Stimulated activated CD8-positive, alpha-beta memory T cell treated with anti-CD3 and anti-CD28 coated beads, Interleukin-7, amount 100 ng/mL, for 1 hour (primary cell): ENCODE measurements at regions not wholly inside any gene's neighbourhood (a gene's known extent, or its start where the extent isn't known, plus 50 kb on each side); places are given as distances from the start of the nearest gene placed in this dataset.

Source experiments
- DNase-seq, 2 donors: peaks; one replicate each; pipeline ENCODE4 v3.0.0-alpha.2; 2020; ENCODE audit warnings: low read depth in 2 of 2

DNA sequence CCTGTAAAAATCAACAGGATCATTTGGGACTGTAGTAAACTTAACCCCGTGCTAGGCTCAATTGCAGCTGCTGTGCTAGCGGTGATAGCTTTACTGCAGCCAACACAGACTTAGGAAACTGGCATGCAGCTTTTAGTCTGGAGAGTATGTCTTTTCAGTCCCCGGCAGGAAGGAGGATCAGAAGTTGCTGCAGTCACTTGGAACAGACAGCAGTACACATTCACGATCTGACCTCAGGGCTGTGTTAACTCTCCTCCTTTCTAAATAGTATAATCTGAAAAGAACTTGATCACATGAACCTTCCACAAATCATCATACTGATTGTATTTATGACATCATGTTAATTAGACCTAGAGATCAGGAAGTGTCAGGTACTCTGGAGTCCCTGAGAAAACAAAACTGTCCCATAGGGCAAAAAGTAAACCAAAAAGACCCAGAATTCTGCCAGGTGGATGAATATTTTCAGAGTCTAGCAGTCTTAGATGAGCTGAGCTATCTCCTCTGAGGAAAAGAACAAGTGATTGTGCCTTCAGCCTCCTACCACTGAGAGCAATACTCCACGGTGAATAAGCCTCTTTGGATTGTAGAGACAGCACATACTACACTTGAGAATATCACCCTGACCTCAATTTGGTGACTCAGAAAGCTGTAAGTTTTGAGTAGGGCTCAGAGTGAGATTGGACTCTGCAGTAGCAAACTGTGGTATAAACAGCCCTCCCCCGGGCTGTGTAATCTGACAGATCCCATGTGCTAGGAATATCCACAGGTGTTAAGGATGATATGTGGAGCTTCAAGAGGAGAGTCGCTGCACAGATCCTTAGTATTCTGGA is 181.0 kb upstream of the GPR12 start:
- DNase-seq, result no peak

DNA sequence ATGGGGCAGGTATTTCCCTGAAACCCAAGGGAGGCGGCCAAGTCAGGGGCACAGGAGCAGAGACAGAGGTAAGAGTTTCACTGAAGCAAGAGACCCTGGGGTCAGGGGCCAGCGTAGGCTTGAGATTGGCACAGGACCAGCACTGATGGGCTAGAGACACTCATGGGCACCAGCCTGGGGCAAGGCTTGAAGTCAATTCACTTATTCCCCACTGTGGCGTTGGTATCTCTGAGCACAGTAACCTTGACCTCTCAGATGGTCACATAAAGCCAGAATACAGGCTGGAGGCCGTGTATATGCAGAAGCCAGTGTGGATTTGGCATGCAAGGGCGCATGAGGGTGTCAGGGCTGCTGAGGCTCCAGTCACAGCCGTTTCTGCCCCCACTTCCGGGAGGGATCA is 173.5 kb upstream of the GPR12 start:
- no peak for DNase-seq

DNA sequence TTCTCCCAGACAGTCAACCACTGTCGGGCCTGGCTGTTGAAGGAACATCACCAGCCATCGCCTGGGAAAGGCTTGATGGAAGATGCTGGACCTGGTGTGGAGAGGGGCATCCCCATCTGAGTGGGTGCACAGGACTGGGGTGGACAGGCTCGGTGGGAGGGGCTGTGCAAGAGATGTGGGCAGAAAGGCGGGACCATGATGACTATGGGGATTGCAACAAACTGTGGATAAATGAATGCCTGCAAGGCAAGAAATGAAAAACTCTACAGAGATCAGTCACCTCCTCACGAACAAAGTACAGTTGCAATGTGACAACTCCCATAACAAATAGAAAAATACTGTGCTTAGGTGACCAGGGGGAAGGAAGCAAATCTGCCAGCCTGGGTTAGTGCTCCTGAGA is 171.9 kb upstream of the GPR12 start:
- DNase-seq, result no peak

DNA sequence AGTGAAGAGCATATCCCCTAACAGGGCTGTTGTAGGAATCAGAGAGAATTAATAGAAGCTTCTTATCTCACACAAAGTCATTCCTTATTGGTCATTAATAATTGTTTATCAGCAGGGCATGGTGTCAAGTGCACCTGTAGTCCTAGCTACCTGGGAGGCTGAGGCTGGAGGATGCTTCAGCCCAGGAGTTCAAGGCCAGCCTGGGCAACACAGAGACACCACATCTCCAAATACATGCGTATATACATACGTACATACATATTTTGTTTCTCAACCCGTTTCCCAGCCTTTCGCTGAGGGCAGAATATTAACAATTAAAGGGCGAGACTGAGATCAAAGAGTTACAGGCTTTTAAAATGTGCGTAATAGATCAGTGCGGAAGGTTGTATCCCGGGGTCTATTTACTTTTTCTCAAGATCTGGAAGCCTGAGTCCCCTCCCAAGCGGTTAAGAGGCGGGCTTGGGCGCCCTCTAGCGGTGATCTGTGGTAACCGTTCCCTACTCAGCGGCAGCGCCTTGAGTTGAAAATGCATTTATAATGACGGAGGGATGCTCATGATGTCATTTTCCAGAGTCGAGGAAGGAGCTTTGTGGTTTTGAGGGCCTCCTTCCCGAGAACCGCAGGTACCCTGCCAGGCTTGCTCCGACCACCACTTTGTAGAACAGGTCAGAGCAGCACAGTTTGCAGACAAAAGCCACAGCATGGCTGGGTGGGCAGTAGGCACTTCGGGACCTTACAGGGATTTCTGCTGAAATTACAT is 169.6 kb upstream of the GPR12 start:
- peak; percentile 47 to 62 for DNase-seq

DNA sequence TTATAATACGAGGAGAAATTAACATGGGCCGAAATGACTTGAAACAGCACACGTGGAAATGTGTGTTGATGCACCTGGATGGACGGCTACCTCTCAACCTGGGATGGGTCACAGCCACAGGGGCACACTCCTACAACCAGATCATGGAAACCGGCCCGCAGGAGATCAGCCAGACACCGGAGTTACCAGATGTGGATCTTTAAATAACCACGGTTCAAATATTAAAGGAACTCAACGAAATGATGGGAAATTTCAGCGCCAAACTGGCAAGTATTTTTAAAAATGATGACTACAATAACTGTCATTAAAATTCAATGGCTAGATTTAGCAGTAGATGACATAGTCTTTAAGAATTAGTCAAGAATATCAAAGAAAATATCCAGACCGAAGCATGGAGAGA is 166.9 kb upstream of the GPR12 start:
- DNase-seq, result no peak

DNA sequence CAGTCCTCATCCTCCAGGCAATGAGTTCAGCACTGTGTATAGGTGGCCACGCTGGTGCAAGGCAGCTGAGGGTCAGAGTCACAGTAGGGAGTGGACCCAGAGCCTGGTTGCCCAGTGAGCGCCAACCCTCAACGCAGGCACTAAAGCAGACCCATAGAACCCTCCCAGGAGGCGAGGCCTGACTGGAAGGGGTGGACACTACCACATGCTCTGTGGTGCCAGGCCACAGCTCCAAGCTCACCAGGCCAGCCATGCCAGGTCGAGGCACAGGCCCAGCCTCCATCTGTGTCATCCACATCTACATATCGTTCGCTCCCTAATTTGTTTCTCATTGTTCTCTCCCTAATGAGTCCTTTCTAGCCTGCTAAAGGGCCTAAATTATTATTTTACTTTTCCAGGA is 165.8 kb upstream of the GPR12 start:
- DNase-seq, result no peak

DNA sequence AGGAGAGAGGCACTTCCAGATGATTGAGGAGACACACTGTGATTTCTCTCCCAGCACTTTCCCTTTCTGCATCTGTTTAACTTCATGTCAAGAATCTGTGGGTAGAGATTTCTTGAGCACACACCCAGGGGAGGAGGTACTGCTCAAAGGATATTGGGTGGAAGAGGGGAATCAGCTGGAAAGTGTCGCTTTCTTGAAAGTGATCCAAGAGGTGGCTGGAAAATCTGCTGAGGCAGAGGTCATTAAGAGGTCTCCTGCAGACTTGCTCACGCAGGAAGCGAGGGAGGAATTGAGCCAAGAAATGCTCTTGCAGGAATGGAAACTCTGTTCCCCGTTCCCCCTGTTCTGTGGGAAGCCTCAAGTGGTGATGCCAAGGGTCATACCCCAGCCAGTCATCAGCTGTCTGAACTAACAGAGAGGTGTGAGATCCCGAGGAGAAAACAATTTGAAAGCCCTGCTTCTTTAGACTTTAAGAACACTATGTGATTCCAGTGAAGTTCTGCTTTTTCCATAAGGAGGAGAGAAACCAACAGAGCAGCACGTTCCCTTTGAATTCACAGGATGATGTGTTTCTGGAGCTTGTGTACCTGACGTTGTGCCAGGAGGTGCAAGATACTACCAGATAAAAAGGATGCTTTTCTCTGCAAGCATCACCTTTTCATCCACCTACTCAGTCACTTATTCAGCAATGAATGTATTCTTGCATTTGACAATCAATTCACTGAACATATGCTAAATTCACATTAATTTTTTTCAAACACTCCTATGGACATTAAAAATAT is 163.4 kb upstream of the GPR12 start:
- DNase-seq, result no peak

DNA sequence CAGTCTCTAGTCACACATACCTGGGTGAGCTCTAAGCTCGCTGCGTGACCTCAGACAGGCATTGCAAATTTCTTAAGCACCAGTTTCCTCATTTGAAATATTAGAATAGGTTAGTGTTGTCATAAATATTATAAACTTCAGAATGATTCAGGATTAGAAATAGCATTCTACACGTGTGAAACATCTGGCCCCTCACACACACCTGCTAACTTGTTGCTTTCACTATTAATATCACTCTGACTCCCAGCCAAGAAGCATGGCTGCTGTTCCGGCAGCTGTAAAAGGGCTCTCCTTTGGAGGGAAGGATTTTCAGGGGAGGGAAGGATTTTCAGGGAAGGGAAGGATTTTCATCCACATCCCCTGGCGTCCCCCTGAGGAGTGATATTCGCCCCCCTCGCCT is 161.3 kb upstream of the GPR12 start:
- no peak for DNase-seq

DNA sequence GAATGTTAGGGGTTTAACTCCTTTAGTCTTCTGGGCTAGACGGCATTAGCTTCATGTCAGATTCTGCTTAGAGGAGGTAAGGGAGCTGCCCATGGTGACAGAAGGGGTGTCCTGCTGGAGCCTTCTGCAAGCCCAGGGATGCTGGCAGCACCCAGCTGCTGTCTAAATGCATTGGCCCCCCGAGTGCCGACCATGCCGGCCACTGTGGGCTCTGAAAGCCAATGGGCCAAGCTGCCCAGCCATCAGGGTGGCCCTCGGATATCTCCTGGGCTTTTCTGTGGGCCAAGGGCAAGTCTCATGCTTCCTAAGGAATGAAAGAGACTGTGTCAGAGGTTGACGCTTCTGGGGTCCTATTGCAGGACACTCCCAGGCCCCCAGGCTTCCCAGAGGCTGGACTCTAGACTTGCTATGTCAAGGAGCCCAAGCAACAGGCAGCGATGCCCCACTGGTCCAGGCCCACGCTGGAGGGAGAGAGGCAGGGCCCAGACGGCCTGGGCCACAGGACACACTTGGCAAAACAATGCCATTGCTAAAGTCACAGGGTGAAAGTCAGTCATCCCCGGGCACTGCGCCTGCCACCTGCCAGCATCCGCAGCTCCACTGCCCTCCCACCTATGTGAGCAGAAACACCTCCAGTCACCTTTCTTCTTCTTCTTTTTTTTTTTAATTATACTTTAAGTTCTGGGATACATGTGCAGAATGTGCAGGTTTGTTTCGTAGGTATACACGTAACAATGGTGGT is 160.2 kb upstream of the GPR12 start:
- no peak for DNase-seq

DNA sequence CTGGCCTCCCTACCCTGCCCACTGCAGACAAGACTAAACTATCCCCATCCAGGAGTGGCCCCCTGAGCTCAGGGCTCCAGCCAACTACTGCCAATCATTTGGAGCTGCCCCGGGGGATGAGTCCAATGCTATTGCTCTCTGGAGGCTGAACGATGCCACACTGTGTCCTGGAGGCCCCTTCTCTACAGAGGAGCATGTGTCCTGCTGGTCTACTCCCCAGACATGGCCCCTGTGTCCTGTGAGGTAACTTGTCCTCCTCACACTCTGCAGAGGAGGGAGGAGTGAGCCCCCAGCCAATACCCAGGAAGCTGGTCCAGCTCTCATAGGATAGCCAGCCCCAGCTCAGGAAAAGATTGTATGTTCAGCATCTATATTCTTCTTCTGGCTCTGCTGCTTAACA is 159.1 kb upstream of the GPR12 start:
- DNase-seq, result no peak

DNA sequence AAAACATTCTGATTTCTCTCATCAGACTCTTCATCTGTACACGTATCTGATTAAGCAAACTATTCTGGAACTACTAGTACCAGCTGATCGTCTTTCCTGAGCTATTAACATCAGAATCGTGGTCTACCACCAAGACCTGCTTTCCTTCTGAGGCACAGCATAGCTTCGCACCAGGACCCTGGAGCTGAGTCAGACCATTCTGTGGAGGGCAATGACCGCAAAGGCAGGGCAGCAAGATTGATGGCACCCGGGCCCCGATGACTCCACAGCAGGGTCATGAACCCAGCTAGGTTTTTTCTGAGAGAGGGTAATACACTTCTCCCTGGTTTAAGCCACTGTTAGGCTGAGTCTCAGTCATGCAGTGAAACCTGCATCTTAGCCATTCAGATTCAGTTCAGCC is 158.7 kb upstream of the GPR12 start:
- no peak for DNase-seq

DNA sequence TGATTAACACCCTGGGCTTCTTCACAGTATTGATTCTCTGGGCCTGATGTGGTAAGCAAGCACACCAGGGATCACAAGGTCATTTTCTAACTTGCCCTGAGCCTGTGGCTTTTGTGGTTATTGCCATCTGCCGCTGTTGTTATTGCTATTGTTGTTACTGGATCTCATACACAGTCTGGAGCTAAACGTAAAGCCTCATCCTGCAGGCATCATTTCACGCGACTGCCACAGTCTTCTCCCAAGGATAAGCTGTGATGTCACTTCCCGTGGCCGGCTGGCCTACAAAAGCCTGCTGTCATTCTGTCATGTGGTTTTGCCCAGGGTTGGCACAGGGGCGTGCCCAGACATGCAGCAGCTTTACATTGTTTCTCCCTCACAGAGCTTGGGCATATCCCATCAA is 154.0 kb upstream of the GPR12 start:
- DNase-seq, result no peak

DNA sequence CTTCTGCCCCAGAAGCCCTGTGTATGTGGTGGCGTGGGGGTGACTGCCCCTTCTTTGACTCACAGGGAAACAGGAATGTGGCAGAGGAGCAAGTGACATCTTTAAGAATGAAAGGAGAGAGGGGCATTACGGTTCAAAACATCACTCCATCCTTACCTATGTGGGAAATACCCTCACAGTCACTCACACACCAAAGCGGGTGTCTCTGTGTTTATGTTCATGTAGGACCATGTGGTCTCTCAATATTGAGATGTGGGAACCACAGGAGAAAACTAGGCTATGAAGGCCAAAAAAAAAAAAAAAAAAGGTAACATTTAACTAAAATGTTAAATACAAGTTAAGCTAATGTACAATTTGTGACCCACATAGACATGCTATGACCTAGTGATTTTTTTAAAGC is 153.6 kb upstream of the GPR12 start:
- DNase-seq, result no peak

DNA sequence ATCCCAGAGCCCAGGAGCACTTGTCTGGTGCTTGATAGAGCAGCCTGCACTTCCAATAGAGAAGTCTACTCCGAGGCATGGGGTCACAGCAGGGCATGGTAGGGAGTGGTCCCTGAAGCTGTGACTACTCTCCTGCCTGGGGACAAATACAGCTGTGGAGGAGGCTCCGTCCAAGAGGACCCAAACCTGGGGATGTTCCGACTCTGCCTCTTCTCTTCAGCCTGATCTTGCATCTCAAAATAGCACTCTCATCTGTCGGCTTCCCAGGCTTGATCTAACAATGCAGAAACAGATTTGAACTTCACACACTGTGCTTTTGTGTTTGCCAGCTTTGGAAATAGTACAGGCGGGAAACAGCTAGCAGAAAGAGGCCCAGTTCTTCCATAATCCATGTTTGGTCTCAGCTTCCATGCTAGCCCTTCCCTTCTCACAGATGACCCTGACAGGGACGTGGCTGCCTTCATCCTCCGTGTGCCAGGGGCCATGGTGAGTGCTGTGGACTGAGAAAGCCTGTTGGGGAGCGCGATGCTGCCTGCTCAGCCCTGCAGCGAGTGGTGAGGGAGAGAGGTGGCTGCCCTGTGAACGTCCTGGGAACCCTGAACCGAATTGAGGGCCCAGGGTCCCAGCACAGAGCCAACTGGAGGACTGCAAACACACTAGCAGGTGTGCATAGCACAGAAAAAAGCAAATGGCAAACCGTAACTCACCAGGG is 150.3 kb upstream of the GPR12 start:
- DNase-seq, result no peak

DNA sequence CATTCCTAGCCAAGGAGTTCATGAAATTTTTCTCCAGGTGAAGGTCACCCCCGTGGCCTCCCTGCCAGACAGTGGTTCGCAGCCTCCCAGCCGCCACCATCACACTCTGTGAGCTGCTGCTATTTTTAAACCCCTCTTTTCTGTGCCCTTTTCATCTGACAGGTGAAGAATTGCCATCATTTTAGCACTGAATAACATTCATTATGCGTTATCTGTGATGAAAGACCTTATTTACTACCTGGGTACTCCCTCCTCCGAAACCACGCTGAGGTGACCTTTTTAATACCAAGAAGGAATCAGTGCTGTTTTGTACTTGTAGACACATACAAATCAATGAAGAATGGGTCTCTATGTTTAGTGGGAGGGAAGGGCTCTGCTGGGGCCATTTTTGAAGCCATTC is 148.9 kb upstream of the GPR12 start:
- no peak for DNase-seq

DNA sequence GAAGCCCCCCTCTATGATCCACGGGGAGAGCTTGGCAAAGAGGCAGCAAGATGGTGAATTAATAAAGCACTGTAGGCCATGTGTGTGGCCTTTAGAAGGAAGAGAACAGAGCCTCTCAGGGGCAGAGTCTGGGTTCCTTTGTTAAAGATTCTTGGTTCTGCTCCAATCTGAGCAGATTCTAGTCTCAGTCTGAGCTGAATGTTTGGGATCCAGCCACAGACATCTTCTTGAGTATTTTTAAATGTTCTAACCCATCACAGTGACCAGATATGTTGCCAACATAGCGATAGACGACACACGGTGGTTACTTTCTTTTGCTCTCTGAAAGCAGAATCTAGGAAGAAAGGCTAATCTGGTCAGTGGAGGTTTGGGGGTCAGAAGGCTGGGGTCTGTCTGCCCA is 147.5 kb upstream of the GPR12 start:
- DNase-seq, result no peak

DNA sequence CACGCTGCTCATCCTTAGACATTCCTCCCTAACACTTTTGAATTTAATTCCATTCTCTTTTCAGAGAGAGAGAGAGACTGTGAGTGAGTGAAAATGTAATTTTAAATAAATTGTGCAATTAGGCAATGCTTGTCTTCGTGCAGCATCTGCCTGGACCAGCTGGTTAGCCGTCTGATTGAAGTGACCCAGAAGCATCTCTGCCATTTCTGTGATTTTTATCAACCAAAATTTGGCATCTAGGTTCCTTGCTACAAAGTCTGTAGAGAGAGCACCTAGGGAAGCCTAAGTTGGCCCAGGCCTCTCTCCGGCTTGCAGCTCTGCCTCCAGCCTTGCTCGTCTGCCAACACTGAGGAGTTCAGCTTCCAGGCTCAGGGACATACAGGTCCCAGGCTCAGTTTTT is 138.6 kb upstream of the GPR12 start:
- no peak for DNase-seq

DNA sequence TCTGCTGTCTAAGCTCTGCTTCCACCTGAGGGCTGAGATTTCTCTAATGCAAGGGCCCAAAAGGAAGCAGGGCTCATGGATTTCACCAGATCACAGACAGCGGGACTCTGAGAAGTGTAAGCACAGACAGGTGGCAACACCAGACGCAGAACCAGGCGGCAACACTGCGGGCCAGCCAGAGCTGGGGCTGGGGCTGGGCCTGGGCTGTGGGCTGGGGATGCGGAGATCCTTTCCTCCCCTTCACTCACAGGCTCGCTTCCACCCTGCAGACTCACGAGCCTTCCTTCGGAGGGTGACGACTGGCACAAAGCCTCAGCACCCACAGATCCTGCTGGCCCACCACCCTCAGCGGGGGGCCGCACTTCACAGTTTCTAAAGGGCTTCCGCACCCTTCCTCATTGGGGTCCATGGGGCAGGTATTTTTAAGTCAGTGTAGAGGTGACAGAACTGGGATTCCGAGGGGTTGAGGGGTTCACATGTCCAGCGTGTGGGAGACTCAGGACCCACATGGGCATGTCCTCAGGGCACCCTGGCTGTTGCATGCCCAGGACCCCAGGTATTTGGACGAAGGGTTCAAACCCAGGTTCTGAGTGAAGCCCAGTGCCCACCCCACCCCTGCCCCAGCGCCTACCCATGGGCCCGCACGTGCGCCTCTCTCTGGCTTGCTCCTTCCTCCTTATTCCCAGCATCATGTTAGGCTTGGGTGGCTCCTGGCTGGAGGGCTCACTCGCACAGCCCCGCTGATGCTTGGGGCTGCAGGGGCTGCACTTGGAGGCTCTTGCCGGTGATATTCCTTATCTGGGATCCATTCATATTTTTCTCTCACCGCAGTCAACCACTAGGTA is 137.3 kb upstream of the GPR12 start:
- DNase-seq, result no peak

DNA sequence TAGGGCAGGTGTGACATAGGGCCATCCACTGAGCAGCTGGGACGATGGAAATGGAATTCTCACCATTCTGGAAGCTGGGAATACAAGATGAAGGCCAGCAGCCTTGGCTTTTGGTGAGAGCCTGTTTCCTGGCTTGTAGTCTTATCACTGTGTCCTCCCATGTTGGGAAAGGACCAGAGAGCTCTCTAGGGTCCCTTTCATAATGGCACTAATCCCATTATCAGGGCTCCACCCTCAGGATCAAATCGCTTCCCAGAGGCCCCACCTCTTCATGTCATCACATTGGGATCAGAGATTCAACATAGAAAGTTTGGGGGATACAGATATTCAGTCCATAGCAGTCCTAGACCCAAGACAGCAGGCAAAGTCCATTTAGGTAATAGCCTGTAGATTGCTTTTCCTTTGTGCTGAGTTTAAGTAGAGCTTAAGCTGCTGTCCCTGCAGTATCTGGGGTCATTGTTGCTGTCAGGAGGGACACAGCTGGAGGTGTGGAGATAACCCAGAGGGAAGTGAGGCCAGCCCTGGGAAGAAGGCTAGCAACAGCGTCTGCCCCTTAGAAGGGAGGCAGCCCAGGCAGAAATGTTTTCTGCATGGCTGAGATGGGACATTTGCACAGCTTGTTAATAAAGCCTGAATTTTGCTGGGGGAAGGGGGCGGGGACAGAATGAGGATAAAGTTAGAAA is 136.5 kb upstream of the GPR12 start:
- no peak for DNase-seq
